ENCODE measurements at regions not wholly inside any gene's neighbourhood (a gene's known extent, or its start where the extent isn't known, plus 50 kb on each side); places are given as distances from the start of the nearest gene placed in this dataset.

DNA sequence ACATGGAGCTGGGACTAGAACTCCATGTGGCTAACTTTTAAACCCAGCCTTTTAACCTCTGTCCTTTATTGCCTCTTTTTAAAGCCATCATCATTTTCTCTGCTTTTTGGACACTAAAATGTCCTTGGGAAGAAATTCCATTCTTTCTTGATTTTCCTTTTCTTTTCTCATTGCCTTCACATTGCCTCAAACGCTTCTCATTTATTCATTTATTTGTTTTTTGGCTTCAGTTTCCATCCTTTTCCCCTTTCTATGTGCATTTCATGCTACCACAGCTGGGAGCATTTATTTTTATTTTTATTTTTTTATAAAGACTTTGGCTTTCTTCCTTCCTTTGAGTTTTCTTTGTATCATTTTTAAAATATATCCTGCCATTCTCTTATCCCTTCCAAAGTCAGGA is 212.2 kb downstream of the DACT1 start:
- TF ChIP-seq, protein P1, sequence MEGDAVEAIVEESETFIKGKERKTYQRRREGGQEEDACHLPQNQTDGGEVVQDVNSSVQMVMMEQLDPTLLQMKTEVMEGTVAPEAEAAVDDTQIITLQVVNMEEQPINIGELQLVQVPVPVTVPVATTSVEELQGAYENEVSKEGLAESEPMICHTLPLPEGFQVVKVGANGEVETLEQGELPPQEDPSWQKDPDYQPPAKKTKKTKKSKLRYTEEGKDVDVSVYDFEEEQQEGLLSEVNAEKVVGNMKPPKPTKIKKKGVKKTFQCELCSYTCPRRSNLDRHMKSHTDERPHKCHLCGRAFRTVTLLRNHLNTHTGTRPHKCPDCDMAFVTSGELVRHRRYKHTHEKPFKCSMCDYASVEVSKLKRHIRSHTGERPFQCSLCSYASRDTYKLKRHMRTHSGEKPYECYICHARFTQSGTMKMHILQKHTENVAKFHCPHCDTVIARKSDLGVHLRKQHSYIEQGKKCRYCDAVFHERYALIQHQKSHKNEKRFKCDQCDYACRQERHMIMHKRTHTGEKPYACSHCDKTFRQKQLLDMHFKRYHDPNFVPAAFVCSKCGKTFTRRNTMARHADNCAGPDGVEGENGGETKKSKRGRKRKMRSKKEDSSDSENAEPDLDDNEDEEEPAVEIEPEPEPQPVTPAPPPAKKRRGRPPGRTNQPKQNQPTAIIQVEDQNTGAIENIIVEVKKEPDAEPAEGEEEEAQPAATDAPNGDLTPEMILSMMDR (IDR thresholded peaks at IDR 0.05), result no peak
- no peak for TF ChIP-seq EZH2 (IDR thresholded peaks at IDR 0.05; ENCODE audit: borderline replicate concordance, insufficient read depth, low read depth, low read length, poor library complexity, severe bottlenecking)

All from B cell (primary cell).